ENCODE measurements at regions not wholly inside any gene's neighbourhood (a gene's known extent, or its start where the extent isn't known, plus 50 kb on each side); places are given as distances from the start of the nearest gene placed in this dataset.

GRCh38 chr12:75960086-75960910, 71.3 kb downstream of the PHLDA1 start:
- peak in 1 of 2 experiments; percentile 41; a peak in 2 of 6 replicates for ATAC-seq
- FAIRE-seq, result no peak
- H3K4me2 ChIP-seq, result peak overlapping the region; percentile 26; the same call in 1 of the 3 replicates
- WGBS (ENCODE audit: missing lambda C conversion rate), result 63% methylated on average over 6 of the region's 6 CpGs
- ChIA-PET POLR2A (interaction anchor here (1.2 kb wide), 1 partner anchor 71 kb away, joined by 3 read pairs; the partner anchor contains the start of gene PHLDA1), CTCF (interaction anchor here (0.7 to 3.1 kb wide), 3 partner anchors 12 to 71 kb away, joined by 3 to 8 read pairs (median 6); partner anchors contain the start of gene PHLDA1)
- TF ChIP-seq, protein P1, sequence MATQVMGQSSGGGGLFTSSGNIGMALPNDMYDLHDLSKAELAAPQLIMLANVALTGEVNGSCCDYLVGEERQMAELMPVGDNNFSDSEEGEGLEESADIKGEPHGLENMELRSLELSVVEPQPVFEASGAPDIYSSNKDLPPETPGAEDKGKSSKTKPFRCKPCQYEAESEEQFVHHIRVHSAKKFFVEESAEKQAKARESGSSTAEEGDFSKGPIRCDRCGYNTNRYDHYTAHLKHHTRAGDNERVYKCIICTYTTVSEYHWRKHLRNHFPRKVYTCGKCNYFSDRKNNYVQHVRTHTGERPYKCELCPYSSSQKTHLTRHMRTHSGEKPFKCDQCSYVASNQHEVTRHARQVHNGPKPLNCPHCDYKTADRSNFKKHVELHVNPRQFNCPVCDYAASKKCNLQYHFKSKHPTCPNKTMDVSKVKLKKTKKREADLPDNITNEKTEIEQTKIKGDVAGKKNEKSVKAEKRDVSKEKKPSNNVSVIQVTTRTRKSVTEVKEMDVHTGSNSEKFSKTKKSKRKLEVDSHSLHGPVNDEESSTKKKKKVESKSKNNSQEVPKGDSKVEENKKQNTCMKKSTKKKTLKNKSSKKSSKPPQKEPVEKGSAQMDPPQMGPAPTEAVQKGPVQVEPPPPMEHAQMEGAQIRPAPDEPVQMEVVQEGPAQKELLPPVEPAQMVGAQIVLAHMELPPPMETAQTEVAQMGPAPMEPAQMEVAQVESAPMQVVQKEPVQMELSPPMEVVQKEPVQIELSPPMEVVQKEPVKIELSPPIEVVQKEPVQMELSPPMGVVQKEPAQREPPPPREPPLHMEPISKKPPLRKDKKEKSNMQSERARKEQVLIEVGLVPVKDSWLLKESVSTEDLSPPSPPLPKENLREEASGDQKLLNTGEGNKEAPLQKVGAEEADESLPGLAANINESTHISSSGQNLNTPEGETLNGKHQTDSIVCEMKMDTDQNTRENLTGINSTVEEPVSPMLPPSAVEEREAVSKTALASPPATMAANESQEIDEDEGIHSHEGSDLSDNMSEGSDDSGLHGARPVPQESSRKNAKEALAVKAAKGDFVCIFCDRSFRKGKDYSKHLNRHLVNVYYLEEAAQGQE (IDR thresholded peaks at IDR 0.05), result peak; percentile 66
- no peak for TF ChIP-seq RNF2 (IDR thresholded peaks at IDR 0.05; ENCODE audit: borderline replicate concordance, low read depth)
- peaks cover 27% of the 10 kb centered on the region for H3K4me1 ChIP-seq
- no peak for DNase-seq (ENCODE audit: low read depth in 1 of 2, low spot score in 1 of 2)
- H3K27ac ChIP-seq, result peak overlapping the region; percentile 11 to 74; a peak in 4 of 6 replicates
- H3K4me3 ChIP-seq, result no peak overlapping the region
- no peaks in the 10 kb centered on the region for H3K9me3 ChIP-seq

DNA sequence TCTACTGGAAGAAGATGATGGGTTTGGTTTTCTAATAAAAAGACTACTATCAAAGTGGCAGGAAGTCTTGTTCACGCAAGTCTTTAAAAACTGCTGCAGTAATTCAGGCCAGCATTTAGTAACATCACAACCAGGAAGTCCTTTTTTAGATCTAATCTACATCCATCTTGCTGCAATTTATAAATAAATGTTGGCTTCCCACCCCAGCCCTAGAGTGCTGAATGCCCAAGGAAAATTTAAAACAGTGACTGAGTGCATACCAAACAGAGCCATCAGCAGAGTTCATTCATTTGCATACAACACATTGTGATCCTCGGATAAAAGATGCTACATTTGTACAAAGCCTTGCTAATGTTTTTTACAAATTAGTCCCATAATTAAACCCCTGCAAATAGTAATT, 72.1 kb downstream of the PHLDA1 start:
- Histone ChIP-seq H3K27ac (peak overlapping the region in 1 of 2 experiments; percentile 72; a peak in 3 of 6 replicates), H3K9me3 (no peaks in the 10 kb centered on the region), H3K4me1 (peaks cover 35% of the 10 kb centered on the region), H3K4me2 (peak overlapping the region; percentile 26; the same call in 1 of the 3 replicates), H3K4me3 (no peak overlapping the region)
- 87% methylated on average over 2 of the region's 2 CpGs for WGBS (ENCODE audit: missing lambda C conversion rate)
- DNase-seq (ENCODE audit: low read depth in 1 of 2, low spot score in 1 of 2), result no peak
- no peak for ATAC-seq
- CTCF ChIA-PET, result interaction anchor here (3.1 kb wide), 1 partner anchor 11 kb away, joined by 8 read pairs; no protein-coding TSS in a partner anchor
- FAIRE-seq, result no peak
- POLR2A ChIA-PET, result no interaction called here
- TF ChIP-seq EHMT2 (IDR thresholded peaks at IDR 0.05; ENCODE audit: low read depth) (no peak), ZFP36 (IDR thresholded peaks at IDR 0.05; ENCODE audit: borderline replicate concordance, partially characterized antibody) (no peak), RAD21 (conservative IDR thresholded peaks at IDR 0.05 in 1 of 2, IDR thresholded peaks at IDR 0.05 in 1 of 2) (no peak), JUN (IDR thresholded peaks at IDR 0.05) (no peak), HOXB13 (CRISPR knock-in tag; IDR thresholded peaks at IDR 0.05; ENCODE audit: low read depth) (no peak), BHLHE40 (IDR thresholded peaks at IDR 0.05; ENCODE audit: low read depth, low read length) (no peak), RNF2 (IDR thresholded peaks at IDR 0.05; ENCODE audit: borderline replicate concordance, low read depth) (no peak), ESRRA (IDR thresholded peaks at IDR 0.05; ENCODE audit: borderline replicate concordance, low read length) (no peak)
- TF ChIP-seq, protein P2, sequence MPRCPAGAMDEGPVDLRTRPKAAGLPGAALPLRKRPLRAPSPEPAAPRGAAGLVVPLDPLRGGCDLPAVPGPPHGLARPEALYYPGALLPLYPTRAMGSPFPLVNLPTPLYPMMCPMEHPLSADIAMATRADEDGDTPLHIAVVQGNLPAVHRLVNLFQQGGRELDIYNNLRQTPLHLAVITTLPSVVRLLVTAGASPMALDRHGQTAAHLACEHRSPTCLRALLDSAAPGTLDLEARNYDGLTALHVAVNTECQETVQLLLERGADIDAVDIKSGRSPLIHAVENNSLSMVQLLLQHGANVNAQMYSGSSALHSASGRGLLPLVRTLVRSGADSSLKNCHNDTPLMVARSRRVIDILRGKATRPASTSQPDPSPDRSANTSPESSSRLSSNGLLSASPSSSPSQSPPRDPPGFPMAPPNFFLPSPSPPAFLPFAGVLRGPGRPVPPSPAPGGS (IDR thresholded peaks at IDR 0.05), result no peak

DNA sequence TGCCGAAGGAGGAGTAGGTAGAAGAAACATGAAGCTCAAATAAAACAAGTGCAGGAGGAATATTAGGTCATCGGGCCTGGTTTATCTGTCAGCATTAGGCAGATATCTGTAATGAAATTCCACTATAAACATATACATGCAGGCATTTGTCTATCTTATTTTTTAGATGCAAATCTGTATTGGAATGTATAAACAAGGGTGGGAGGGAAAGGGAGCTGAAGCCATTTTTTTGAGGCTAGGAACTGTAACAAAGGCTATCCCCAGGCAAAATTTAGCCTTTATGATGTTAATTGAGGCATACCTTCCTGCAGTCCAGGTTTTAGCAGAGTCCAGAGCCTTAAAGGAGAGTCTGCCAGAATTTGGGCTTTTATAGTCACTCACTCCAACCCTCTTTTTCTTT, 72.5 kb downstream of the PHLDA1 start:
- FAIRE-seq (no peak), DNase-seq (ENCODE audit: low read depth in 1 of 2, low spot score in 1 of 2) (no peak), ATAC-seq (no peak)
- H3K4me3 ChIP-seq, result no peak overlapping the region
- ChIA-PET POLR2A (no interaction called here), CTCF (interaction anchor here (3.1 kb wide), 1 partner anchor 10 kb away, joined by 8 read pairs; no protein-coding TSS in a partner anchor)
- H3K27ac ChIP-seq, result peak overlapping the region; percentile 17 to 72; a peak in 4 of 6 replicates
- H3K4me2 ChIP-seq, result no peak overlapping the region
- 65% methylated on average over 2 of the region's 2 CpGs for WGBS (ENCODE audit: missing lambda C conversion rate)
- peaks cover 37% of the 10 kb centered on the region for H3K4me1 ChIP-seq
- no peak for TF ChIP-seq EP300 (IDR thresholded peaks at IDR 0.05)
- TF ChIP-seq RFX5 (IDR thresholded peaks at IDR 0.05), result no peak
- TF ChIP-seq, protein P3, sequence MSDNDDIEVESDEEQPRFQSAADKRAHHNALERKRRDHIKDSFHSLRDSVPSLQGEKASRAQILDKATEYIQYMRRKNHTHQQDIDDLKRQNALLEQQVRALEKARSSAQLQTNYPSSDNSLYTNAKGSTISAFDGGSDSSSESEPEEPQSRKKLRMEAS (IDR thresholded peaks at IDR 0.05), result no peak
- no peak for TF ChIP-seq RNF2 (IDR thresholded peaks at IDR 0.05; ENCODE audit: borderline replicate concordance, low read depth)
- no peak for TF ChIP-seq GATA3 (IDR thresholded peaks at IDR 0.05; ENCODE audit: borderline replicate concordance)
- no peaks in the 10 kb centered on the region for H3K9me3 ChIP-seq
